Glomerular endothelial cell (primary cell): ENCODE measurements at regions not wholly inside any gene's neighbourhood (a gene's known extent, or its start where the extent isn't known, plus 50 kb on each side); places are given as distances from the start of the nearest gene placed in this dataset.
A peak's percentile ranks its signal among the peaks of the same experiment; 100 is the strongest.
"Not testable (repeated sequence)": the region's sequence is repeated elsewhere in the genome, so short reads cannot be mapped to it uniquely, and the experiment has no call there.

Experiments
- DNase-seq: peaks from one replicate; pipeline ENCODE4 v3.0.0-alpha.2; 2011; ENCODE audit warnings: low read depth, low spot score; ENCODE audit errors: extremely low read depth

DNA sequence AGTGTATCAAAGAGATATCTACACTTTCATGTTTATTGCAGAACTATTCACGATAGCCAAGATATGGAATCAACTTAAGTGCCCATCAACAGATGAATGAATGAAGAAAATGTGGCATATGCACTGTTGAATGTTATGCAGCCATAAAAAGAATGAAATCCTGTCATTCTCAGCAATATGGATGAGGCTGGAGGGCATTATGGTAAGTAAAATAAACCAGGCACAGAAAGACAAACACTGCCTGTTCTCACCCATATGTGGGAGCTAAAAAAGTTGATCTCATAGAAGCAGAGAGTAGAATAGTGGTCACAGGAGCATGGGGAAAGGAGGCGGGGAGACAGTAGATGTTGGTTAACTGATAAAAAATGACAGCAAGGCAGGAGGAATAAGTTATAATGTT lies 561.8 kb downstream of the TOX3 start:
- no peak for DNase-seq

DNA sequence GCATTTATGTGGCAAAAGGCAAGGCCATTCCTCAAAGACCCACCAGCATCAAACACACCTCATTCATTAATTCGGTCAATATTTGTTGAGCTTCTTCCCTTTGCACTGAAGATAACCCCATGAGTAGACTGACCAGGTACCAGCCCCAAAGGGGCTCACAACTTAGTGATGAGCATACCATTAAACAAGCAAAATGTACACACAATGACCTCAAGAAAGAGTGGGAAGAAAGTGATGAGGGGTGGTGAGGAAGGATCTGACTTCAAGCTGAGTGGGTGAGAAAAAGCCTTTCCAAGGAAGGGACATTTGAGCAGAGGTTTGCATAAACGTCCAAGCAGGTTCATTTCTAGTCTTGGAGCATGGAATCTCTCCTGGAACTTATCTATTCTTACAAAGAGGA lies 562.5 kb downstream of the TOX3 start:
- no peak for DNase-seq

- peak; percentile 20 for DNase-seq
Observed at GRCh38 chr16:51982715-51983680, 563.9 kb downstream of the TOX3 start.

DNA sequence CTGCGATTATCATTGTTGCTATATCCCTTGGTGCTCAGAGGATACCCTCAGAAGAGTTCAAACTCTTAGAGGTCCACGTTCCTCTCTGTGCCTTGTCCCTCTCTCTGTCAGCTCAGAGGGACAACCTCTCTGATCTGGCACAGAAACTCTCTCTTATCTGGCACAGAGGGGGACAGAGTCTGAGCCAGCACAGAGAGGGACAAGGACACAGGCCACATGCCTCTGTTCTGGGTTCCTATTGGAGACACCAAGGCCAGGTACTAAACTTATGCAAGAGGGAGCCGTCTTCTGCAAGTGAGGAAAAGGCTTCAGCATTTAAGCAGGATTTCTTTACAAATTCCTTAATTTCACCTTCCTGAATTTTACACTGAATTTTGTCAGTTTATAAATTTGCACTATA lies 565.2 kb downstream of the TOX3 start:
- DNase-seq, result no peak

GRCh38 chr16:51977506-51977905 lies 569.4 kb downstream of the TOX3 start:
- not testable (repeated sequence) for DNase-seq

GRCh38 chr16:51971184-51971583 lies 575.8 kb downstream of the TOX3 start:
- DNase-seq, result no peak

DNA sequence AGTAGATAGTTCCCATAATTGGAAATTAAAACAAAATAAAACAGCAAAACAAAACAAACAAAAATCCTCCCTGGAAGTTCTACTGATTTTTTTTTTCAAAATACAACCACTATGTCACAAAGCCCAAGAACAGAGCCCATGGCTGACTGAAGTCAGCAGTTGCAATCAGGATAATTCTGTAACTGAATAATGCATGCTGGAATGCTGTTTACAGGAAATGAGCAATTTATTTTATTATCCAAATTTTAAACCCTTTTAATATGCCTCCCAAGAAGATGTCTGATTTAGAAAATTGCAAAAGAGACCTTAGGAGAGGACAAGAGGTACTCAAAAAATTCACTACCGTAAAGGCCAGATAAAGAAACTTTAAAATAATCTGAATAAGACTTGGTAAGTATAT lies 578.2 kb downstream of the TOX3 start:
- no peak for DNase-seq

DNA sequence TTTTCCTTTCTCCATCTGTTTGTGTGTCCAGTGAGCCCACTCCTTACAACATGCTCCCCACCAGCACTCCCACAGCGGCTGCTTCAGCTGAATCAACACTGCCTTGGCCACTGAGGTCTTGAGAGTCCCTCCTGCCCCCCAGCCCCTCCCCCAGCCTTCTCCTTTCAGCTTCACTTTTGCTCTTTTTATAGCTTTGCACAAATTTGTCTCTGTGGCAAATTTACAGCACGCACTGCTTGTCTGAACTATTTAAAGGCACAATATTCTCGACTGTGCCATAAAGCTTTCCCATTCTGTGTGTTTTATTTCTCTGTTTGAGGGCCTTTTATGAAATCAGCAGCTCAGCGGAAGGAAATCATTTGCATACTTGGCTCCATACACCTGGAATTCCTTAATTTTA lies 579.3 kb downstream of the TOX3 start:
- no peak for DNase-seq

GRCh38 chr16:51960931-51961330 lies 586.0 kb downstream of the TOX3 start:
- DNase-seq, result no peak

DNA sequence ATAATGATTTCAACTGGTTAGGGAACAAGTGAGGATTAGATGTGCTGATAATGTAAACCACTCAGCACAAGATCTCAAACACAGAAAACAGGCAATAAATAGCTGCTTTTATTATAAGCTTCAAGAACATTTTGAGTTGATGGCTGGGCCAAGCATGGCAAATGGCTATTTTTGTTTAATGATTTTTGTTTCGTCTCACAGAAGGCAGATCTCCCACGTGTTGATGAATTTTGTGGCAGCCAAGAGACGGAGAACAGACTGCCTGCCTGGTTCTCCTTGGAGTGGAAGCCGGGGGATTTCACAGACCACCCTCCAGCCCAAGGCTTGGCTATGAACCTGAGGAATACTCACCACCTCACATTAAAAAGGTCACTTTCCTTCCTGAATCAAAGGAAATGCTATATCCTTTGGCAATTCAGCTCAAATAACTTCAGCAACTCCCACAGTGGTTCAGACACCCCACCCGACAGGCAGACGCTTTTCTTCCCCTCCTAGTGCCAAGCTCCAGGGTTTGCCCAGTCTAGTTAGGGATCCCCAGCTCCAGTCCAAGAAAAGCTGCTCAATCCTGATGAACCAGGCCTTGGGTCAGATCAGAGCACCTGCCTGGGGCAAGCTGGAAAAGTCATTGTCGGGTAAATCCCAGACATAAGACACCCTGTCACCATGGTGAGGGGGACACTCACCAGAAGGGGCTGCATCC lies 593.5 kb downstream of the TOX3 start:
- no peak for DNase-seq

GRCh38 chr16:51952500-51952899 lies 594.4 kb downstream of the TOX3 start:
- no peak for DNase-seq

- no peak for DNase-seq
Observed at GRCh38 chr16:51951668-51952298, 595.2 kb downstream of the TOX3 start.

- DNase-seq, result no peak
Observed at GRCh38 chr16:51950118-51950780, 596.7 kb downstream of the TOX3 start.

- DNase-seq, result no peak
Observed at GRCh38 chr16:51949282-51949681, 597.7 kb downstream of the TOX3 start.

- DNase-seq, result no peak
Observed at GRCh38 chr16:51941412-51941811, 605.5 kb downstream of the TOX3 start.

DNA sequence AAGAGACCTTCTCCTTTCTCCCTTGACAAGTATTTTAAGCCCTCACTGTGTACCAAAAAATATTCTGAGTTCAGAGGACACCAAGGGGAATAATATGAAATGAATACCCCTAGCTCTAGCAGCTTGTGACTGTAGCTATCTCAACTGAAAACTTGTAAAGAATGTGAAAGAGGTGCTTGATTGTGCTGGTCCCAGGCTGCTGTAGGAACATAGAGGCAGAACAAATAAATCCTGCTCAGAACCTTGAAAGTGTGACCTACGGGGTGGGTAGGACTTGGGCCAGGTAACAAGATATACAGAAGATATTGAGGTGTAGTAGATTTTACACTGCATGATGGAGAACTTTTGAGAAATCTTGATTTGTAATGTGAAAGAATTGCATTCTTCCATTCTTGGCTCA lies 606.8 kb downstream of the TOX3 start:
- no peak for DNase-seq

GRCh38 chr16:51939378-51939871 lies 607.5 kb downstream of the TOX3 start:
- no peak for DNase-seq

GRCh38 chr16:51938861-51939260 lies 608.1 kb downstream of the TOX3 start:
- no peak for DNase-seq

- DNase-seq, result no peak
Observed at GRCh38 chr16:51937771-51938170, 609.2 kb downstream of the TOX3 start.

GRCh38 chr16:51936846-51937245 lies 610.1 kb downstream of the TOX3 start:
- no peak for DNase-seq

DNA sequence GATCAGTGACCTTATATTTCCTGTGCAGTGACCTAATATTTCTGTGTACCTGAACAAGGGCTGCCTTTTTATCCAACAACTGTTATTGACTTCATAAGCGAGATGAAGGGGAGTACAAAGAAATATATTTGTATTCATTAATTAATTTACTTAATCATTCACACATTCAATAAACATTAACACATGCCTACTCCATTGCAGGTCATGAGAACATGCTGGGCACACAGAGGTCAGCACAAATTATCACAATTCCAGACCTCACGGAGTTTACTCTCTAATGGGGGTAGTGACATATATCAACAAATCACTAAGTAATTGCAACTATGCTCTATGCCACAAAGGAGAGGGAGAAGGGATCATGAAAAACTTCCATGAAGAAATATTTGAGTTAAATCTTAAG lies 614.6 kb downstream of the TOX3 start:
- no peak for DNase-seq
